ENCODE measurements at regions not wholly inside any gene's neighbourhood (a gene's known extent, or its start where the extent isn't known, plus 50 kb on each side); places are given as distances from the start of the nearest gene placed in this dataset.

DNA sequence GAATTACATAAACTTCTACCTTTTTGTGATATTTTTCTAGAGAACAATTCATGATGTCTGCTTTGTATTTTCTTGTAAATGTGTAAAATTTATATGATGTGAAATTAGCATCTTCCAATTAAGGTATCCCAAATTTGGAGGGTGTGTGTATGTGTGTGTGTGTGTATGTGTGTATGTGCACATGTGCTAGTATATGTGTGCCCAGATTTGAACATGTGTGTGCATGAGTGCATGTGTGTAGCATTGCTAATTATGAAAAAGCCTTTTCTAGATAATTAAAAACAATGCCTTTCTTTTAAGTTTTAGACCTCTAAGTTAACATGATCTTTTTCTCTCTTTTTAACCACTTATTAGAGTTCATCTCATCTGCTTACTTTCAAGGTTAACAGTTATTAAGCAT lies 208.0 kb upstream of the SPOPL start:
- Mint-ChIP-seq H3K36me3 (ENCODE audit: low read depth, unreplicated experiment) (no peaks in the 10 kb centered on the region), H3K27ac (ENCODE audit: unreplicated experiment) (no peak overlapping the region), H3K9me3 (ENCODE audit: unreplicated experiment) (no peaks in the 10 kb centered on the region), H3K4me1 (ENCODE audit: unreplicated experiment) (no peaks in the 10 kb centered on the region), H3K27me3 (ENCODE audit: unreplicated experiment) (peaks cover 2% of the 10 kb centered on the region), H3K4me3 (ENCODE audit: unreplicated experiment) (no peak overlapping the region)
- DNase-seq (ENCODE audit: low spot score) = no peak
- TF ChIP-seq, protein P1, sequence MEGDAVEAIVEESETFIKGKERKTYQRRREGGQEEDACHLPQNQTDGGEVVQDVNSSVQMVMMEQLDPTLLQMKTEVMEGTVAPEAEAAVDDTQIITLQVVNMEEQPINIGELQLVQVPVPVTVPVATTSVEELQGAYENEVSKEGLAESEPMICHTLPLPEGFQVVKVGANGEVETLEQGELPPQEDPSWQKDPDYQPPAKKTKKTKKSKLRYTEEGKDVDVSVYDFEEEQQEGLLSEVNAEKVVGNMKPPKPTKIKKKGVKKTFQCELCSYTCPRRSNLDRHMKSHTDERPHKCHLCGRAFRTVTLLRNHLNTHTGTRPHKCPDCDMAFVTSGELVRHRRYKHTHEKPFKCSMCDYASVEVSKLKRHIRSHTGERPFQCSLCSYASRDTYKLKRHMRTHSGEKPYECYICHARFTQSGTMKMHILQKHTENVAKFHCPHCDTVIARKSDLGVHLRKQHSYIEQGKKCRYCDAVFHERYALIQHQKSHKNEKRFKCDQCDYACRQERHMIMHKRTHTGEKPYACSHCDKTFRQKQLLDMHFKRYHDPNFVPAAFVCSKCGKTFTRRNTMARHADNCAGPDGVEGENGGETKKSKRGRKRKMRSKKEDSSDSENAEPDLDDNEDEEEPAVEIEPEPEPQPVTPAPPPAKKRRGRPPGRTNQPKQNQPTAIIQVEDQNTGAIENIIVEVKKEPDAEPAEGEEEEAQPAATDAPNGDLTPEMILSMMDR (IDR thresholded peaks at IDR 0.05; ENCODE audit: unreplicated experiment) = no peak

DNA sequence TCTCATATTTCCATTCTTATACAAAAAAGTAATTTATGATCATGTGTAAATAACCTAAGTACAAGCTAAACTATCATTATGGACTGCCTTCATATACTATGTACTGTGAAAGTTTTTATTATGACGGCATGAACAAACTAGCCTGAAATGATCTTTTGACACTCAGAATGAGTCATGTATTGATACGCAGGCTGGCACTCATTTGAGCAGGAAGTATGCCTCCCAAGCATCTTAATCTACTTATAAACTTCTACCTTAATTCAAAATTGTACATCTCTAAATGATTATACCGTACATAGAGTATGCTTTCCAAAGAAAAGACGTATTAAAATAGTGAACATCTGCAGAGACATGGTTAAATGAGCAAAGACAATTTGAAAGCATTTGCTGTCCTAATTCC lies 207.1 kb upstream of the SPOPL start:
- H3K36me3 Mint-ChIP-seq (ENCODE audit: low read depth, unreplicated experiment) = no peaks in the 10 kb centered on the region
- H3K4me1 Mint-ChIP-seq (ENCODE audit: unreplicated experiment) = no peaks in the 10 kb centered on the region
- H3K9me3 Mint-ChIP-seq (ENCODE audit: unreplicated experiment) = no peaks in the 10 kb centered on the region
- no peak for DNase-seq (ENCODE audit: low spot score)
- H3K4me3 Mint-ChIP-seq (ENCODE audit: unreplicated experiment) = no peak overlapping the region
- H3K27ac Mint-ChIP-seq (ENCODE audit: unreplicated experiment) = no peak overlapping the region
- H3K27me3 Mint-ChIP-seq (ENCODE audit: unreplicated experiment) = peaks cover 2% of the 10 kb centered on the region
- TF ChIP-seq, protein P1 (IDR thresholded peaks at IDR 0.05; ENCODE audit: unreplicated experiment) = no peak

DNA sequence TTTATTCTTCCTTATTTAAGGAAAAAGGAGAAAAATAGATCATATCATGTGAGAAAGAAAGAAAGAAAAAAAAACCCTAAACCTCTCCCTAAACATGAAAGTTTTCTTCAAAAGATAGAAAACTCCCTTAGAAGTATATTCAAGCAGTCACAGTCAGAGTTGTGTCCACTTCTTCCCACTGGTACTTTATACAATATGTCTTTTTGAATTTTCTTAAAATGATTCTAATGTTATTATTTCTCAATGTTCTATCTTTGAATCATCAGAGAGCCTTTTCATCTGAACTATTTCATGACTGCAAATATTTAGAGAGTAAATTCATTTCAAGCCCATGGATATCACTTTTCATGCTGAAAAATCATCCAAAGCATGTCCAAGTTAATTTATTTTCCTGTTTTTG lies 205.2 kb upstream of the SPOPL start:
- Mint-ChIP-seq H3K36me3 (ENCODE audit: low read depth, unreplicated experiment) (no peaks in the 10 kb centered on the region), H3K4me1 (ENCODE audit: unreplicated experiment) (no peaks in the 10 kb centered on the region), H3K27ac (ENCODE audit: unreplicated experiment) (no peak overlapping the region), H3K9me3 (ENCODE audit: unreplicated experiment) (no peaks in the 10 kb centered on the region), H3K27me3 (ENCODE audit: unreplicated experiment) (peaks cover under 1% of the 10 kb centered on the region), H3K4me3 (ENCODE audit: unreplicated experiment) (no peak overlapping the region)
- DNase-seq (ENCODE audit: low spot score) = no peak
- TF ChIP-seq, protein P1 (IDR thresholded peaks at IDR 0.05; ENCODE audit: unreplicated experiment) = no peak

DNA sequence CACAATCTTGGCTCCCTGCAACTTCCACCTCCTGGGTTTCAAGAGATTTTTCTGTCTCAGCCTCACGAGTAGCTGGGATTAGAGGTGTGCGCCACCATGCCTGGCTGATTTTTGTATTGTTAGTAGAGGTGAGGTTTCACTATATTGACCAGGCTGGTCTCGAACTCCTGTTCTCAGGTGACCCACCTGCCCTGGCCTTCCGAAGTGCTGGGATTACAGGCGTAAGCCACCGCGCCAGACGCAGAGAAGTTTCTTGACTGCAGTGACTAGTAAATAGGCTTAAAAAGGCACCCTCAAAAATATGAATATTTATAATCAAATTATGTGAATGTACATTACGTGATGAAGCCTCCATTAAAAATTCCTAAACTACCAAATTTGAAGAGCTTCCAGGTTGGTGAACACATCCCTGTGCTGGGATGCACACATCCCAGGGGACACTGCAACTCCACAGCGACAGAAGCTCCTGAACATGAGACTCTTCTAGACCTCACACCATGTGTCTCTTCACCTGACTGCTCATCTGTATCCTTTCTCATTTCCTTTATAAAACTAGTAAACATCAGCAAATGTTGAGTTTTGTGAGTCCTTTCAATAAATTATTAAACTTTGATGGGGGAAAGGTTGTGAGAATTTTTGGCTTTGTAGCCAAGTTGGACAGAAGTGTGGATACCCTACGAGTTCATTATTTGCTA lies 203.3 kb upstream of the SPOPL start:
- Mint-ChIP-seq H3K9me3 (ENCODE audit: unreplicated experiment) (no peaks in the 10 kb centered on the region), H3K27me3 (ENCODE audit: unreplicated experiment) (no peaks in the 10 kb centered on the region), H3K27ac (ENCODE audit: unreplicated experiment) (no peak overlapping the region), H3K4me3 (ENCODE audit: unreplicated experiment) (no peak overlapping the region), H3K4me1 (ENCODE audit: unreplicated experiment) (no peaks in the 10 kb centered on the region), H3K36me3 (ENCODE audit: low read depth, unreplicated experiment) (no peaks in the 10 kb centered on the region)
- no peak for DNase-seq (ENCODE audit: low spot score)
- TF ChIP-seq, protein P1 (IDR thresholded peaks at IDR 0.05; ENCODE audit: unreplicated experiment) = no peak

DNA sequence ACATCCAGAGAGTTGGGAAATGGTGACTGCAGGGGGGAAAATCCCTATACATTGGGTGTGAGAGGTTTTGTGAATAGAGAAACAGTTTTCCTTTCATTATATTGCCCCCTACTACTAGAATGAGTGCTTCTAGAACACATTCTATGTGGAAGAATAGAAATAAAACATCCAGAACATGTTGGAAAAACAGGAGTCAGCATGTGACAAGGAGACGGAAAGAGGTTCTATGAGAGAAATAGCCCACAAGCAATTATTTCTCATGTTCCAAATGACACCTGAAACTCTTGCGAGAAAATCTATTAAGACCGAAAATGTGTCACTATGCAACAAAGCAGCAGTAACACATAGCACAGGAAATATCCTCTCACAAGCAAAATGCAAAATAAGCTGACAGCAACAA lies 202.7 kb upstream of the SPOPL start:
- H3K4me1 Mint-ChIP-seq (ENCODE audit: unreplicated experiment) = no peaks in the 10 kb centered on the region

More for the DNA sequence above, 202.7 kb upstream of the SPOPL start:
- no peak overlapping the region for H3K4me3 Mint-ChIP-seq (ENCODE audit: unreplicated experiment)
- no peak overlapping the region for H3K27ac Mint-ChIP-seq (ENCODE audit: unreplicated experiment)
- H3K27me3 Mint-ChIP-seq (ENCODE audit: unreplicated experiment) = no peaks in the 10 kb centered on the region
- TF ChIP-seq, protein P1 (IDR thresholded peaks at IDR 0.05; ENCODE audit: unreplicated experiment) = no peak
- DNase-seq (ENCODE audit: low spot score) = no peak
- H3K9me3 Mint-ChIP-seq (ENCODE audit: unreplicated experiment) = no peaks in the 10 kb centered on the region
- H3K36me3 Mint-ChIP-seq (ENCODE audit: low read depth, unreplicated experiment) = no peaks in the 10 kb centered on the region

Measured in endothelial cell (in vitro differentiated cells).